Natural killer cell (primary cell): ENCODE measurements at regions not wholly inside any gene's neighbourhood (a gene's known extent, or its start where the extent isn't known, plus 50 kb on each side); places are given as distances from the start of the nearest gene placed in this dataset.

Experiments used
- ATAC-seq, 3 donors: fragments of 150-1000 bp in 2 of 3; fragments of 200-7000 bp in 1 of 3; cut with Tn5 transposase; 1 replicate in 1 of 3; 2 replicates in 2 of 3; pipeline ENCODE4 v1.10.0; 2021; ENCODE audit warnings: mild to moderate bottlenecking in 2 of 3, moderate library complexity in 2 of 3
- DNase-seq, 2 donors: peaks; one replicate each; pipeline versions ENCODE4 v3.0.0 to v3.0.0-alpha.2; 2013 to 2021; ENCODE audit warnings: mixed read lengths in 1 of 2
- H3K27ac ChIP-seq: one replicate; pipeline ENCODE4 v1.5.1; 2013; ENCODE audit warnings: mild to moderate bottlenecking, low read length
- H3K27me3 ChIP-seq: one replicate; pipeline ENCODE4 v1.6.1; 2013; ENCODE audit warnings: low read length; ENCODE audit not compliant: control insufficient read depth, insufficient read depth
- H3K36me3 ChIP-seq: one replicate; pipeline ENCODE4 v1.6.1; 2013; ENCODE audit warnings: low read length; ENCODE audit not compliant: control insufficient read depth, insufficient read depth
- H3K4me1 ChIP-seq: one replicate; pipeline ENCODE4 v1.6.1; 2013; ENCODE audit warnings: low read length; ENCODE audit not compliant: control insufficient read depth, insufficient read depth
- H3K4me3 ChIP-seq: one replicate; pipeline ENCODE4 v1.5.1; 2013; ENCODE audit warnings: low read length
- H3K9me3 ChIP-seq: one replicate; pipeline ENCODE4 v1.6.1; 2013; ENCODE audit warnings: low read length; ENCODE audit not compliant: control insufficient read depth, insufficient read depth
- H3K27ac Mint-ChIP-seq, 2 donors: one replicate each; pipeline ENCODE4 v1.8.0; 2022; ENCODE audit warnings: mild to moderate bottlenecking in 2 of 2, mixed read lengths in 2 of 2, moderate library complexity in 1 of 2
- H3K27me3 Mint-ChIP-seq, 2 donors: one replicate each; pipeline ENCODE4 v1.8.0; 2022; ENCODE audit warnings: low read depth in 2 of 2, mixed read lengths in 2 of 2
- H3K36me3 Mint-ChIP-seq: one replicate; pipeline ENCODE4 v1.8.0; 2022; ENCODE audit warnings: mixed read lengths
- H3K4me1 Mint-ChIP-seq, 2 donors: one replicate each; pipeline ENCODE4 v1.8.0; 2022; ENCODE audit warnings: mixed read lengths in 2 of 2
- H3K4me3 Mint-ChIP-seq: one replicate; pipeline ENCODE4 v1.8.0; 2022; ENCODE audit warnings: mild to moderate bottlenecking, moderate library complexity, mixed read lengths
- H3K9me3 Mint-ChIP-seq, 2 donors: one replicate each; pipeline ENCODE4 v1.8.0; 2022; ENCODE audit warnings: mixed read lengths in 2 of 2
- CTCF ChIP-seq: fragments of 200-600 bp; IDR thresholded peaks from one replicate; pipeline ENCODE4 v1.8.0; 2022; ENCODE audit warnings: antibody characterized with exemption
- WGBS: methylation state at CpG from one replicate; pipeline ENCODE4 v1.1.7; 2013; ENCODE audit warnings: missing lambda C conversion rate; ENCODE audit not compliant: insufficient coverage; 5-methylcytosine and 5-hydroxymethylcytosine counted together
- intact Hi-C: fragments of 100-400 bp; cut with micrococcal nuclease; formaldehyde crosslinking; loops from one replicate; pipeline ENCODE4 v1.14.2; 2022

GRCh38 chr9:117470902-117471301, 56.0 kb upstream of the ASTN2 start:
- Mint-ChIP-seq H3K36me3 (no peaks in the 10 kb centered on the region), H3K9me3 (peaks cover 0 to 2% of the 10 kb centered on the region in 2 donors), H3K4me3 (no peak overlapping the region), H3K27ac (no peak overlapping the region), H3K27me3 (peaks cover 0 to 6% of the 10 kb centered on the region in 2 donors), H3K4me1 (no peaks in the 10 kb centered on the region)
- no peak for TF ChIP-seq CTCF
- DNase-seq (no peak), ATAC-seq (no peak)
- no peaks in the 10 kb centered on the region for H3K4me1 ChIP-seq
- no peak overlapping the region for H3K27ac ChIP-seq
- H3K9me3 ChIP-seq: no peaks in the 10 kb centered on the region
- whole genome bisulfite sequencing: 37% methylated on average over 2 of the region's 2 CpGs
- H3K4me3 ChIP-seq: no peak overlapping the region
- H3K27me3 ChIP-seq: no peaks in the 10 kb centered on the region
- H3K36me3 ChIP-seq: no peaks in the 10 kb centered on the region
- intact Hi-C loops: no loop called here

DNA sequence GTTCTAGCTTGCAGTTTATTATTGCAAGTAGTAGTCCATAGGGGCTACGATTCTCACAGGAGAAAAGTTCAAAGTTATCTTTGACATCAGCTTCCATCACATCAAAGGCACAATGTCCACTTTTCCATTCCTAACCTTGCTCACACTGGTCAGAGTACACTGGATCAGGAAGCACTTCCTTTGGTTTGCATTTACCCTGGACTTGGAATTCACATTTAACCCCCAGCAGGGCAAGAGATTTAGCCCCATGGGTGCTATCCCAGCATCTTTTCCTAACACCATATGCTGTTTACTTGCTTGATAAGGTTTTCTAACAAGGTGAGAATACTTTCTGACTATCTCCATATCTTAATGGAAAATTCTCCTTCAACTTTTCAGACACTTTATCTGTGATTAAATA, 55.6 kb upstream of the ASTN2 start:
- H3K27ac ChIP-seq: no peak overlapping the region
- ATAC-seq (no peak), DNase-seq (no peak)
- no peaks in the 10 kb centered on the region for H3K9me3 ChIP-seq
- Mint-ChIP-seq H3K27me3 (peaks cover 0 to 6% of the 10 kb centered on the region in 2 donors), H3K4me3 (no peak overlapping the region), H3K9me3 (peaks cover 0 to under 1% of the 10 kb centered on the region in 2 donors), H3K4me1 (no peaks in the 10 kb centered on the region), H3K27ac (no peak overlapping the region), H3K36me3 (no peaks in the 10 kb centered on the region)
- H3K36me3 ChIP-seq: no peaks in the 10 kb centered on the region
- H3K4me3 ChIP-seq: no peak overlapping the region
- H3K4me1 ChIP-seq: no peaks in the 10 kb centered on the region
- 69% methylated on average over 1 of the region's 1 CpG for WGBS
- no peak for TF ChIP-seq CTCF
- no peaks in the 10 kb centered on the region for H3K27me3 ChIP-seq
- intact Hi-C loops: no loop called here

DNA sequence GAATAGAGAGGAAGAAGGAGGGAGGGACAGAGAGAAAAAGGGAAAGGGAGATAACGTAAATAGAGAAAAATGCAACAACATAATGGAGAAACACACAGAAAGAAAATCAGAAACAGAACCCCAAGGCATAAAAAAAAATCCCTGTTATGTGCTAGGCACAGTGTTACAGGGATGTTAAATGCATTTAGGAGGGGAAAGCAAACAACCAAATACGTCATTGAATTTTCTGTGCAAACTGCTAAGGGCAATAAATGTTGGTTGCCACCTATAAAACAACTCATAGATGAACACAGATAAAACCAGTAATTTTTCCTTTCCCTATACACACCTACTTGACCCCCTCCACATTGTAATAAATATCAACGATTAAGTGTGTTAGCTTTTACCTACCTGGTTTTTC, 51.3 kb upstream of the ASTN2 start:
- Histone ChIP-seq H3K4me3 (no peak overlapping the region), H3K9me3 (no peaks in the 10 kb centered on the region), H3K27me3 (no peaks in the 10 kb centered on the region), H3K36me3 (no peaks in the 10 kb centered on the region), H3K4me1 (no peaks in the 10 kb centered on the region), H3K27ac (no peak overlapping the region)
- DNase-seq (no peak), ATAC-seq (no peak)
- H3K4me1 Mint-ChIP-seq: no peaks in the 10 kb centered on the region
- no peak overlapping the region for H3K27ac Mint-ChIP-seq
- H3K36me3 Mint-ChIP-seq: no peaks in the 10 kb centered on the region
- intact Hi-C loops: no loop called here
- peaks cover 0 to 2% of the 10 kb centered on the region in 2 donors for H3K9me3 Mint-ChIP-seq
- 82% methylated on average over 2 of the region's 3 CpGs for WGBS
- H3K4me3 Mint-ChIP-seq: no peak overlapping the region
- no peak for TF ChIP-seq CTCF
- H3K27me3 Mint-ChIP-seq: peaks cover 3 to 6% of the 10 kb centered on the region in 2 donors

DNA sequence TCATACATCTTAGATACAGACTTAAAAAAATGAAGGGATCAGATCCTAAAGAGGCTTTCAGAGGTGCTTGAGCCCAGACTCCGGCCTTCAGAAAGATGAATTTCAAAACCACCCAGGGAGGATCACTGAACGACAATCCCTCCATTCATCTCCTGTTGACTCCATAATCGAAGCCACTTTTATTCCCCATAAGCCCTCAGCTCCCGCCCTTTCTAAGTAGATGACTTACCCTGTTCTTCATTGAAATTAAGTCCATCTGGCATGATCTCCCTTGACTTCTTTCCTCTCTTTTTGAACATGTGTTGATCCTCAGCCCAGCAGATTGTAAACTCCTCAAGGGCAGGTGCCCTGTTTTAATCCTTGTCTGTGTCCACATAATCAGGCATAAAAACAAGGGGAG, 50.8 kb upstream of the ASTN2 start:
- no peak overlapping the region for H3K27ac Mint-ChIP-seq
- H3K27me3 Mint-ChIP-seq: peaks cover 3 to 4% of the 10 kb centered on the region in 2 donors
- Histone ChIP-seq H3K36me3 (no peaks in the 10 kb centered on the region), H3K9me3 (no peaks in the 10 kb centered on the region), H3K4me3 (no peak overlapping the region), H3K27me3 (no peaks in the 10 kb centered on the region), H3K27ac (no peak overlapping the region), H3K4me1 (no peaks in the 10 kb centered on the region)
- WGBS: 85% methylated on average over 4 of the region's 4 CpGs
- no peak for TF ChIP-seq CTCF
- intact Hi-C loops: no loop called here
- peaks cover 0 to 2% of the 10 kb centered on the region in 2 donors for H3K9me3 Mint-ChIP-seq
- no peak for ATAC-seq
- no peaks in the 10 kb centered on the region for H3K4me1 Mint-ChIP-seq
- H3K36me3 Mint-ChIP-seq: no peaks in the 10 kb centered on the region
- H3K4me3 Mint-ChIP-seq: no peak overlapping the region
- no peak for DNase-seq
